ENCODE measurements at regions not wholly inside any gene's neighbourhood (a gene's known extent, or its start where the extent isn't known, plus 50 kb on each side); places are given as distances from the start of the nearest gene placed in this dataset.

GRCh38 chrX:100487795-100488194 is 77.7 kb upstream of the PCDH19 start:
- H3K4me1 ChIP-seq (ENCODE audit: insufficient read depth, low read length): no peaks in the 10 kb centered on the region
- no peaks in the 10 kb centered on the region for H3K79me2 ChIP-seq (ENCODE audit: insufficient read depth, low read length)
- no peak overlapping the region for H3K4me2 ChIP-seq (ENCODE audit: insufficient read depth, low read length)
- H3K36me3 ChIP-seq (ENCODE audit: insufficient read depth, low read length): no peaks in the 10 kb centered on the region
- DNase-seq: no peak
- TF ChIP-seq EZH2 (IDR thresholded peaks at IDR 0.05; ENCODE audit: borderline replicate concordance, low read depth, low read length, severe bottlenecking): no peak
- TF ChIP-seq, protein P1, sequence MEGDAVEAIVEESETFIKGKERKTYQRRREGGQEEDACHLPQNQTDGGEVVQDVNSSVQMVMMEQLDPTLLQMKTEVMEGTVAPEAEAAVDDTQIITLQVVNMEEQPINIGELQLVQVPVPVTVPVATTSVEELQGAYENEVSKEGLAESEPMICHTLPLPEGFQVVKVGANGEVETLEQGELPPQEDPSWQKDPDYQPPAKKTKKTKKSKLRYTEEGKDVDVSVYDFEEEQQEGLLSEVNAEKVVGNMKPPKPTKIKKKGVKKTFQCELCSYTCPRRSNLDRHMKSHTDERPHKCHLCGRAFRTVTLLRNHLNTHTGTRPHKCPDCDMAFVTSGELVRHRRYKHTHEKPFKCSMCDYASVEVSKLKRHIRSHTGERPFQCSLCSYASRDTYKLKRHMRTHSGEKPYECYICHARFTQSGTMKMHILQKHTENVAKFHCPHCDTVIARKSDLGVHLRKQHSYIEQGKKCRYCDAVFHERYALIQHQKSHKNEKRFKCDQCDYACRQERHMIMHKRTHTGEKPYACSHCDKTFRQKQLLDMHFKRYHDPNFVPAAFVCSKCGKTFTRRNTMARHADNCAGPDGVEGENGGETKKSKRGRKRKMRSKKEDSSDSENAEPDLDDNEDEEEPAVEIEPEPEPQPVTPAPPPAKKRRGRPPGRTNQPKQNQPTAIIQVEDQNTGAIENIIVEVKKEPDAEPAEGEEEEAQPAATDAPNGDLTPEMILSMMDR (IDR thresholded peaks at IDR 0.05; ENCODE audit: borderline replicate concordance, extremely low read depth, low read length, poor library complexity, severe bottlenecking): no peak
- H2AFZ ChIP-seq (ENCODE audit: low read depth, low read length): no peak overlapping the region
- H3K27ac ChIP-seq (ENCODE audit: low read length): no peak overlapping the region
- no peak for ATAC-seq (ENCODE audit: insufficient read depth, low read depth)
- H3K9ac ChIP-seq (ENCODE audit: low read depth, low read length): no peak overlapping the region
- no peaks in the 10 kb centered on the region for H3K27me3 ChIP-seq (ENCODE audit: insufficient read depth, low read length, poor library complexity)
- H3K4me3 ChIP-seq (ENCODE audit: low read depth in 1 of 2, low read length in 2 of 2): no peak overlapping the region
- no peaks in the 10 kb centered on the region for H4K20me1 ChIP-seq (ENCODE audit: insufficient read depth, low read length)
- H3K9me3 ChIP-seq (ENCODE audit: insufficient read depth, low read length, severe bottlenecking): no peaks in the 10 kb centered on the region

DNA sequence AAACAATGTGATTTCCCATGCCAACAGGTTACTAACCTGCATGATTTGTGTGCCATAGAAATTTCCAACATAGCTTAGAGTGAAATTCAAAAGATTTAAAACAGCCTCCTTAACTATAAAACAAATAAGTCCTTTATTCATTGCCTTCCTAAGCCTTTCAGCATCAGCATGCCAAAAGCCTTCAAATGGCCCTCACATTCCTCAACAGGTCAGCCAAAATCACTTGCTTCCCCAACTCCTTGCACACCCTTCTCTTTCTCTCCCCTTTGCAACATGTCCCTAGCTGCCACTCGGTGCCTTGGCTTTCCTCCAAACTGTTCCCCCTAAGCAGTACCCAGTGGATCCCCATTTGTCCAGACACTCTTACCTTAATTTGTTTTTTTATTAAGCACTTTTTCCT is 74.9 kb upstream of the PCDH19 start:
- no peaks in the 10 kb centered on the region for H3K79me2 ChIP-seq (ENCODE audit: insufficient read depth, low read length)
- no peak for DNase-seq
- TF ChIP-seq, protein P1 (IDR thresholded peaks at IDR 0.05; ENCODE audit: borderline replicate concordance, extremely low read depth, low read length, poor library complexity, severe bottlenecking): no peak
- no peak for TF ChIP-seq EZH2 (IDR thresholded peaks at IDR 0.05; ENCODE audit: borderline replicate concordance, low read depth, low read length, severe bottlenecking)

GRCh38 chrX:100479329-100479728 is 69.3 kb upstream of the PCDH19 start:
- Histone ChIP-seq H3K4me2 (ENCODE audit: insufficient read depth, low read length) (no peak overlapping the region), H3K27me3 (ENCODE audit: insufficient read depth, low read length, poor library complexity) (no peaks in the 10 kb centered on the region), H3K4me3 (ENCODE audit: low read depth in 1 of 2, low read length in 2 of 2) (no peak overlapping the region), H3K9me3 (ENCODE audit: insufficient read depth, low read length, severe bottlenecking) (no peaks in the 10 kb centered on the region), H3K79me2 (ENCODE audit: insufficient read depth, low read length) (no peaks in the 10 kb centered on the region), H3K4me1 (ENCODE audit: insufficient read depth, low read length) (no peaks in the 10 kb centered on the region), H3K27ac (ENCODE audit: low read length) (no peak overlapping the region), H2AFZ (ENCODE audit: low read depth, low read length) (no peak overlapping the region), H3K9ac (ENCODE audit: low read depth, low read length) (no peak overlapping the region), H3K36me3 (ENCODE audit: insufficient read depth, low read length) (no peaks in the 10 kb centered on the region), H4K20me1 (ENCODE audit: insufficient read depth, low read length) (no peaks in the 10 kb centered on the region)
- no peak for ATAC-seq (ENCODE audit: insufficient read depth, low read depth)
- TF ChIP-seq, protein P1 (IDR thresholded peaks at IDR 0.05; ENCODE audit: borderline replicate concordance, extremely low read depth, low read length, poor library complexity, severe bottlenecking): no peak
- TF ChIP-seq EZH2 (IDR thresholded peaks at IDR 0.05; ENCODE audit: borderline replicate concordance, low read depth, low read length, severe bottlenecking): no peak
- DNase-seq: no peak

More for the DNA sequence above, 74.9 kb upstream of the PCDH19 start:
- no peak overlapping the region for H3K9ac ChIP-seq (ENCODE audit: low read depth, low read length)
- no peak overlapping the region for H3K4me3 ChIP-seq (ENCODE audit: low read depth in 1 of 2, low read length in 2 of 2)
- H3K27ac ChIP-seq (ENCODE audit: low read length): no peak overlapping the region
- no peak overlapping the region for H3K4me2 ChIP-seq (ENCODE audit: insufficient read depth, low read length)
- H2AFZ ChIP-seq (ENCODE audit: low read depth, low read length): no peak overlapping the region
- H3K36me3 ChIP-seq (ENCODE audit: insufficient read depth, low read length): no peaks in the 10 kb centered on the region
- no peaks in the 10 kb centered on the region for H3K9me3 ChIP-seq (ENCODE audit: insufficient read depth, low read length, severe bottlenecking)
- H3K27me3 ChIP-seq (ENCODE audit: insufficient read depth, low read length, poor library complexity): no peaks in the 10 kb centered on the region
- H3K4me1 ChIP-seq (ENCODE audit: insufficient read depth, low read length): no peaks in the 10 kb centered on the region
- no peaks in the 10 kb centered on the region for H4K20me1 ChIP-seq (ENCODE audit: insufficient read depth, low read length)
- ATAC-seq (ENCODE audit: insufficient read depth, low read depth): no peak

Measured in DND-41 (cell line).